Brain microvascular endothelial cell (primary cell): ENCODE measurements at regions not wholly inside any gene's neighbourhood (a gene's known extent, or its start where the extent isn't known, plus 50 kb on each side); places are given as distances from the start of the nearest gene placed in this dataset.
A peak's percentile ranks its signal among the peaks of the same experiment; 100 is the strongest.

Source experiments
- DNase-seq: peaks from one replicate; pipeline ENCODE4 v3.0.0-alpha.2; 2020
- H3K27ac ChIP-seq: fragments of 250-450 bp; sonication (Bioruptor Pico); 2 replicates; pipeline ENCODE4 v1.5.1; 2020; ENCODE audit warnings: mild to moderate bottlenecking, moderate library complexity
- H3K27me3 ChIP-seq: fragments of 250-450 bp; sonication (Bioruptor Pico); replicated peaks from 2 replicates; pipeline ENCODE4 v1.5.1; 2020; ENCODE audit warnings: mild to moderate bottlenecking
- H3K36me3 ChIP-seq: fragments of 250-450 bp; sonication (Bioruptor Pico); replicated peaks from 2 replicates; pipeline ENCODE4 v1.5.1; 2020; ENCODE audit warnings: mild to moderate bottlenecking
- H3K4me3 ChIP-seq: 2 replicates; pipeline ENCODE4 v1.5.1; 2011; ENCODE audit warnings: low read depth, mild to moderate bottlenecking, control low read depth, low read length, moderate library complexity
- in situ Hi-C: cut with HindIII; loops from 2 replicates; pipeline ENCODE4 v1.10.0; 2017; ENCODE audit warnings: low sequenced_read_pairs, low pct_ligation_motif_present
- TF ChIP-seq, protein P1 (sequence below): IDR thresholded peaks from 2 replicates; pipeline ENCODE4 v1.5.1; 2011; ENCODE audit warnings: low read depth, mild to moderate bottlenecking, moderate library complexity, low read length, control low read depth, inconsistent platforms; ENCODE audit errors: missing control alignments

GRCh38 chr10:28788762-28789161 lies 111.4 kb downstream of the BAMBI start:
- Histone ChIP-seq H3K27ac (no peak overlapping the region), H3K4me3 (no peak overlapping the region), H3K27me3 (no peaks in the 10 kb centered on the region), H3K36me3 (no peaks in the 10 kb centered on the region)
- in situ Hi-C loops = no loop called here
- TF ChIP-seq, protein P1, sequence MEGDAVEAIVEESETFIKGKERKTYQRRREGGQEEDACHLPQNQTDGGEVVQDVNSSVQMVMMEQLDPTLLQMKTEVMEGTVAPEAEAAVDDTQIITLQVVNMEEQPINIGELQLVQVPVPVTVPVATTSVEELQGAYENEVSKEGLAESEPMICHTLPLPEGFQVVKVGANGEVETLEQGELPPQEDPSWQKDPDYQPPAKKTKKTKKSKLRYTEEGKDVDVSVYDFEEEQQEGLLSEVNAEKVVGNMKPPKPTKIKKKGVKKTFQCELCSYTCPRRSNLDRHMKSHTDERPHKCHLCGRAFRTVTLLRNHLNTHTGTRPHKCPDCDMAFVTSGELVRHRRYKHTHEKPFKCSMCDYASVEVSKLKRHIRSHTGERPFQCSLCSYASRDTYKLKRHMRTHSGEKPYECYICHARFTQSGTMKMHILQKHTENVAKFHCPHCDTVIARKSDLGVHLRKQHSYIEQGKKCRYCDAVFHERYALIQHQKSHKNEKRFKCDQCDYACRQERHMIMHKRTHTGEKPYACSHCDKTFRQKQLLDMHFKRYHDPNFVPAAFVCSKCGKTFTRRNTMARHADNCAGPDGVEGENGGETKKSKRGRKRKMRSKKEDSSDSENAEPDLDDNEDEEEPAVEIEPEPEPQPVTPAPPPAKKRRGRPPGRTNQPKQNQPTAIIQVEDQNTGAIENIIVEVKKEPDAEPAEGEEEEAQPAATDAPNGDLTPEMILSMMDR = no peak
- DNase-seq = no peak

GRCh38 chr10:28790146-28790545 lies 112.8 kb downstream of the BAMBI start:
- Histone ChIP-seq H3K4me3 (no peak overlapping the region), H3K27me3 (no peaks in the 10 kb centered on the region), H3K36me3 (no peaks in the 10 kb centered on the region), H3K27ac (no peak overlapping the region)
- in situ Hi-C loops = no loop called here
- DNase-seq = no peak
- TF ChIP-seq, protein P1 = no peak

- H3K27ac ChIP-seq = no peak overlapping the region
- DNase-seq = no peak
- H3K27me3 ChIP-seq = no peaks in the 10 kb centered on the region
- in situ Hi-C loops = no loop called here
- TF ChIP-seq, protein P1 = no peak
- H3K4me3 ChIP-seq = no peak overlapping the region
- H3K36me3 ChIP-seq = no peaks in the 10 kb centered on the region
Observed at GRCh38 chr10:28793482-28793881, 116.2 kb downstream of the BAMBI start.

GRCh38 chr10:28794986-28795385 lies 117.7 kb downstream of the BAMBI start:
- TF ChIP-seq, protein P1 = no peak
- no peaks in the 10 kb centered on the region for H3K27me3 ChIP-seq
- no peak for DNase-seq
- H3K4me3 ChIP-seq = no peak overlapping the region
- H3K36me3 ChIP-seq = no peaks in the 10 kb centered on the region
- H3K27ac ChIP-seq = no peak overlapping the region
- in situ Hi-C loops = no loop called here

- peak; percentile 94 for DNase-seq
- H3K36me3 ChIP-seq = no peaks in the 10 kb centered on the region
- in situ Hi-C loops = no loop called here
- no peaks in the 10 kb centered on the region for H3K27me3 ChIP-seq
- TF ChIP-seq, protein P1 = no peak
- no peak overlapping the region for H3K27ac ChIP-seq
- H3K4me3 ChIP-seq = no peak overlapping the region
Observed at GRCh38 chr10:28796606-28797512, 119.5 kb downstream of the BAMBI start.
